Raji (cell line): ENCODE measurements at regions not wholly inside any gene's neighbourhood (a gene's known extent, or its start where the extent isn't known, plus 50 kb on each side); places are given as distances from the start of the nearest gene placed in this dataset.

ENCODE experiments used
- POLR2A ChIP-seq: IDR thresholded peaks from 2 replicates; pipeline ENCODE4 v1.6.1; 2011; ENCODE audit warnings: low read depth, low read length, control low read depth; ENCODE audit not compliant: insufficient read depth

GRCh38 chr15:38129531-38130204 lies 123.0 kb upstream of the SPRED1 start:
- no peak for TF ChIP-seq POLR2A

GRCh38 chr15:38130205-38130567 lies 122.5 kb upstream of the SPRED1 start:
- no peak for TF ChIP-seq POLR2A

- no peak for TF ChIP-seq POLR2A
Observed at GRCh38 chr15:38130740-38131498, 121.7 kb upstream of the SPRED1 start.

GRCh38 chr15:38134252-38134651 lies 118.4 kb upstream of the SPRED1 start:
- TF ChIP-seq POLR2A, result no peak

- TF ChIP-seq POLR2A, result no peak
Observed at GRCh38 chr15:38144921-38145320, 107.7 kb upstream of the SPRED1 start.

GRCh38 chr15:38145651-38146111 lies 107.0 kb upstream of the SPRED1 start:
- no peak for TF ChIP-seq POLR2A

GRCh38 chr15:38147246-38147645 lies 105.4 kb upstream of the SPRED1 start:
- no peak for TF ChIP-seq POLR2A

- no peak for TF ChIP-seq POLR2A
Observed at GRCh38 chr15:38148471-38148870, 104.2 kb upstream of the SPRED1 start.

- no peak for TF ChIP-seq POLR2A
Observed at GRCh38 chr15:38149315-38149714, 103.3 kb upstream of the SPRED1 start.

GRCh38 chr15:38150148-38150547 lies 102.5 kb upstream of the SPRED1 start:
- no peak for TF ChIP-seq POLR2A

GRCh38 chr15:38150794-38151193 lies 101.8 kb upstream of the SPRED1 start:
- no peak for TF ChIP-seq POLR2A

- TF ChIP-seq POLR2A, result no peak
Observed at GRCh38 chr15:38153781-38154180, 98.9 kb upstream of the SPRED1 start.

- TF ChIP-seq POLR2A, result no peak
Observed at GRCh38 chr15:38154255-38154654, 98.4 kb upstream of the SPRED1 start.

GRCh38 chr15:38154837-38155236 lies 97.8 kb upstream of the SPRED1 start:
- TF ChIP-seq POLR2A, result no peak

- no peak for TF ChIP-seq POLR2A
Observed at GRCh38 chr15:38163658-38164057, 89.0 kb upstream of the SPRED1 start.

- no peak for TF ChIP-seq POLR2A
Observed at GRCh38 chr15:38164061-38164460, 88.6 kb upstream of the SPRED1 start.
